SK-N-SH treated with all-trans-retinoic acid at 6 μM for 48 hours (cell line): ENCODE measurements at regions not wholly inside any gene's neighbourhood (a gene's known extent, or its start where the extent isn't known, plus 50 kb on each side); places are given as distances from the start of the nearest gene placed in this dataset.

Experiments
- ARNTL ChIP-seq: fragments of 450-650 bp; formaldehyde crosslinking; IDR thresholded peaks from 2 replicates; pipeline ENCODE4 v1.5.0; 2020; ENCODE audit warnings: low read depth, mild to moderate bottlenecking, moderate library complexity, borderline replicate concordance
- CREB5 ChIP-seq: fragments of 250-450 bp; sonication (Bioruptor Pico); IDR thresholded peaks from 2 replicates; pipeline ENCODE4 v1.5.1; 2020; ENCODE audit warnings: low read depth, mild to moderate bottlenecking, moderate library complexity
- CSRNP3 ChIP-seq: fragments of 250-450 bp; sonication (Bioruptor Pico); IDR thresholded peaks from 2 replicates; pipeline ENCODE4 v1.5.1; 2021; ENCODE audit warnings: mild to moderate bottlenecking, moderate library complexity
- ESRRG ChIP-seq: fragments of 250-450 bp; sonication (Bioruptor Pico); IDR thresholded peaks from 2 replicates; pipeline ENCODE4 v1.6.1; 2021; ENCODE audit warnings: mild to moderate bottlenecking
- GLIS3 ChIP-seq: fragments of 250-450 bp; sonication (Bioruptor Pico); IDR thresholded peaks from 2 replicates; pipeline ENCODE4 v1.5.0; 2020; ENCODE audit warnings: mild to moderate bottlenecking, moderate library complexity
- OSR1 ChIP-seq: fragments of 250-450 bp; sonication (Bioruptor Pico); IDR thresholded peaks from 2 replicates; pipeline ENCODE4 v1.8.0; 2022; ENCODE audit warnings: moderate library complexity, mild to moderate bottlenecking, inconsistent platforms
- PATZ1 ChIP-seq: fragments of 250-450 bp; sonication (Bioruptor Pico); IDR thresholded peaks from 2 replicates; pipeline ENCODE4 v1.8.0; 2020; ENCODE audit warnings: mild to moderate bottlenecking, moderate library complexity, borderline replicate concordance
- TOX ChIP-seq: fragments of 250-450 bp; sonication (Bioruptor Pico); IDR thresholded peaks from 2 replicates; pipeline ENCODE4 v1.8.0; 2021; ENCODE audit warnings: mild to moderate bottlenecking, moderate library complexity, borderline replicate concordance
- ZC3H10 ChIP-seq: fragments of 250-450 bp; sonication (Bioruptor Pico); IDR thresholded peaks from 2 replicates; pipeline ENCODE4 v1.5.1; 2021; ENCODE audit warnings: mild to moderate bottlenecking, moderate library complexity
- ZFP3 ChIP-seq: fragments of 250-450 bp; sonication (Bioruptor Pico); IDR thresholded peaks from 2 replicates; pipeline ENCODE4 v1.5.0; 2020; ENCODE audit warnings: mild to moderate bottlenecking, moderate library complexity
- ZNF70 ChIP-seq: fragments of 450-650 bp; formaldehyde crosslinking; IDR thresholded peaks from 2 replicates; pipeline ENCODE4 v1.5.0; 2020; ENCODE audit warnings: mild to moderate bottlenecking, moderate library complexity

GRCh38 chr7:79785556-79785955 lies 332.1 kb upstream of the MAGI2 start:
- TF ChIP-seq ZNF70 (CRISPR knock-in tag) (no peak), CREB5 (CRISPR knock-in tag) (no peak), PATZ1 (CRISPR knock-in tag) (no peak), GLIS3 (CRISPR knock-in tag) (no peak), ZFP3 (no peak), OSR1 (CRISPR knock-in tag) (no peak), ARNTL (CRISPR knock-in tag) (no peak), ESRRG (CRISPR knock-in tag) (no peak), TOX (no peak), ZC3H10 (no peak), CSRNP3 (CRISPR knock-in tag) (no peak)
